Cardiac muscle cell (in vitro differentiated cells and primary cell): ENCODE measurements at regions not wholly inside any gene's neighbourhood (a gene's known extent, or its start where the extent isn't known, plus 50 kb on each side); places are given as distances from the start of the nearest gene placed in this dataset.

Experiments
- DNase-seq, 2 donors: peaks; one replicate each; pipeline versions ENCODE4 v3.0.0 to v3.0.0-alpha.2; 2010 to 2017; ENCODE audit warnings: low read depth in 1 of 2, low spot score in 1 of 2
- H3K27ac ChIP-seq: fragments of 200-600 bp; sonication (generic); 2 replicates; pipeline ENCODE4 v1.5.1; 2016
- H3K27me3 ChIP-seq: fragments of 200-600 bp; sonication (generic); 2 replicates; pipeline ENCODE4 v1.6.0; 2016; ENCODE audit warnings: control low read depth
- H3K36me3 ChIP-seq: fragments of 200-600 bp; sonication (generic); 2 replicates; pipeline ENCODE4 v1.5.1; 2016; ENCODE audit warnings: control low read depth
- H3K4me1 ChIP-seq: fragments of 200-600 bp; sonication (generic); 2 replicates; pipeline ENCODE4 v1.8.1; 2017; ENCODE audit warnings: low read depth, mild to moderate bottlenecking, mixed run types
- H3K4me3 ChIP-seq: fragments of 200-600 bp; sonication (generic); 2 replicates; pipeline ENCODE4 v1.5.1; 2016; ENCODE audit warnings: mild to moderate bottlenecking
- H3K9me3 ChIP-seq: fragments of 200-600 bp; sonication (generic); 2 replicates; pipeline ENCODE4 v1.5.1; 2017; ENCODE audit warnings: low read depth, mild to moderate bottlenecking, control low read depth
- CTCF ChIP-seq: IDR thresholded peaks from 2 replicates; pipeline ENCODE4 v1.5.1; 2012; ENCODE audit warnings: low read depth, mild to moderate bottlenecking, low read length

- DNase-seq = no peak
- no peak for TF ChIP-seq CTCF
- Histone ChIP-seq H3K27ac (no peak overlapping the region), H3K4me3 (no peak overlapping the region), H3K4me1 (no peaks in the 10 kb centered on the region), H3K9me3 (no peaks in the 10 kb centered on the region), H3K27me3 (no peaks in the 10 kb centered on the region), H3K36me3 (no peaks in the 10 kb centered on the region)
These were observed 367.4 kb downstream of the GXYLT1 start for GRCh38 chr12:41777064-41777790.

DNA sequence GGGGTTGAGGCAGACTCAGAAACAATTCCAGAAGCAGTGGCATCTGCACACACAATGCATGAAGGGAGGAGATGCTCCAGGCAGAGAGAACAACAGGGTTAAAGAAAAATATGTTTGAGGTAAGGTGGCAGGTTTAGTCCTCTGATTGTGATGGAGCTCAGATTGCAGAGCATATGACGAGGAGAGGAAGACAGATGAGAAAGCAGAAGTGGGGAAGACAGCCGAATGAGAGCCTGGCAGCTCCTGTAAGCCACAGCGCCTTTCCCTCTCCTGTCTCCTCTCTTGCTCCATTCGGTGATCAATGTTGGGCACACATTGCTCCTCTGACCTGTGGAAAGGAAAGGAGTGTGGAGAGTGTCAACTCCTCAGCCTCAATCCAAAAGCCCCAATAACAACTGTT lies 372.2 kb downstream of the GXYLT1 start:
- Histone ChIP-seq H3K27ac (no peak overlapping the region), H3K4me3 (no peak overlapping the region), H3K36me3 (no peaks in the 10 kb centered on the region), H3K4me1 (no peaks in the 10 kb centered on the region), H3K9me3 (no peaks in the 10 kb centered on the region), H3K27me3 (no peaks in the 10 kb centered on the region)
- no peak for TF ChIP-seq CTCF
- DNase-seq = no peak

DNA sequence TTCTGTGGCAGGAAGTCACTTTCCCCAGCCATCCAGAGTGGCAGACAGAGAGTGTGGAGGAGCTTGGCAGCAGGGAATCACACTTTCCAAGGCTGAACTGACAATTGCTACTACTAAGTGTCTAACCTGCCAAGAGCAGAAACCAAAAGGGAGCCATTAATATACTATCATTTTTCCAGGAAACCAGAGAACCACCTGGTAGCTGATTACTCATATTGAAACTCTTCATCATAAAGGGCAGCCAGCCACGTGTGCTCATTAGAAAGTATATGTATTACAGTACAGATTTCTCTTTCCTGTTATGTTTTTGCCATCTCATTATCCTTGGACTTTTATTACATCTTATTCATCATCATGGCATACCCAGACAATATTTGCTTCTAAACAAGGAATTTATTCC lies 374.9 kb downstream of the GXYLT1 start:
- Histone ChIP-seq H3K36me3 (no peaks in the 10 kb centered on the region), H3K4me3 (no peak overlapping the region), H3K9me3 (no peaks in the 10 kb centered on the region), H3K4me1 (no peaks in the 10 kb centered on the region), H3K27ac (no peak overlapping the region), H3K27me3 (no peaks in the 10 kb centered on the region)
- no peak for TF ChIP-seq CTCF
- no peak for DNase-seq

DNA sequence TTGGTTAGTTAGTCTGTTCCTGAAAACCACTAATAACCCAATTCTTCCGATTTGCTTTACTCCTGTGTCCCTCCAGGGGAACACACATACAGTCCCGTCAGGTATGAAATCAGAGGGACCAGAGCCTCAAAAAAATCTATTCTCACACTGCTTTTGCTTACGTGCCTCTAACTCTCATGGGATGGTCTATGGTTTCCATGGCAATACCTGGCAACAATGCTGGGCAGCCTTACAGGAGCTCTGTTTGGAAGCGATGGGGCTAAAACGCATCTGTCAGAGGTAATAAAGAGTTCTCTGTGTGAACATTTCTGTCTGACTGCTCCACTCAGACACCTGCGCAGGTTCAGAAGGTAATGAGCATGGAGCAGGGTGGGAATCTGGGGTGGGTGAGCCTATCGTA lies 376.2 kb downstream of the GXYLT1 start:
- H3K27me3 ChIP-seq = no peaks in the 10 kb centered on the region
- no peaks in the 10 kb centered on the region for H3K9me3 ChIP-seq
- no peak for TF ChIP-seq CTCF
- no peak for DNase-seq
- no peaks in the 10 kb centered on the region for H3K36me3 ChIP-seq
- H3K4me1 ChIP-seq = no peaks in the 10 kb centered on the region
- H3K27ac ChIP-seq = no peak overlapping the region
- H3K4me3 ChIP-seq = no peak overlapping the region

DNA sequence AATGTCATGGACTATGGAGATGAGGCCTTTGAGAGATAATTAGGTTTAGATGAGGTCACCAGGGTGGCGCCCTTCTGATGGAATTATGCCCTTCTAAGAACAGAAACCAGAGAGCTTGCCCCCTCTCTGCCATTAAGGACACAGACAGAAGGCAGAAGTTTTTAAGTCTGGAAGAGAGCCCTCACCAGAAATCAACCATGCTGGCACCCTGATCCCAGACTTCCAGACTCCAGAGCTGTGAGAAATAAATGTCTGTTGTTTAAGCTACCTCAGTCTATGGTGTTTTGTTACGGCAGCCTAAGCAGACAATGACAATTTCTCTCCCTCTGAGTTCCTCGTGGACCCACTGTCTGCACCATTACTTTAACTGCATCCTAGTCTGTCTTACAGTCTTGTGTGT lies 382.0 kb downstream of the GXYLT1 start:
- Histone ChIP-seq H3K4me3 (no peak overlapping the region), H3K27me3 (no peaks in the 10 kb centered on the region), H3K4me1 (no peaks in the 10 kb centered on the region), H3K9me3 (no peaks in the 10 kb centered on the region), H3K36me3 (no peaks in the 10 kb centered on the region), H3K27ac (no peak overlapping the region)
- no peak for TF ChIP-seq CTCF
- no peak for DNase-seq
